Neuronal stem cell (in vitro differentiated cells): ENCODE measurements at regions not wholly inside any gene's neighbourhood (a gene's known extent, or its start where the extent isn't known, plus 50 kb on each side); places are given as distances from the start of the nearest gene placed in this dataset.

Experiments used
- DNase-seq: peaks from one replicate; pipeline ENCODE4 v3.0.0-alpha.2; 2013; ENCODE audit warnings: low spot score
- H2AFZ ChIP-seq: one replicate; pipeline ENCODE4 v1.6.1; 2013; ENCODE audit warnings: mild to moderate bottlenecking, low read length, inconsistent platforms
- H2AK5ac ChIP-seq: 2 replicates; pipeline ENCODE4 v1.6.1; 2013; ENCODE audit warnings: low read depth, mild to moderate bottlenecking, inconsistent platforms, low read length, moderate library complexity, mixed read lengths
- H2BK120ac ChIP-seq: 2 replicates; pipeline ENCODE4 v1.6.1; 2013; ENCODE audit warnings: low read depth, mild to moderate bottlenecking, inconsistent platforms, low read length, moderate library complexity, mixed read lengths
- H2BK12ac ChIP-seq: one replicate; pipeline ENCODE4 v1.6.1; 2013; ENCODE audit warnings: low read length, inconsistent platforms
- H2BK15ac ChIP-seq: 2 replicates; pipeline ENCODE4 v1.6.1; 2013; ENCODE audit warnings: mild to moderate bottlenecking, low read length, inconsistent platforms, mixed read lengths
- H2BK5ac ChIP-seq: one replicate; pipeline ENCODE4 v1.6.1; 2013; ENCODE audit warnings: inconsistent platforms, mild to moderate bottlenecking, low read length, moderate library complexity
- H3K14ac ChIP-seq: one replicate; pipeline ENCODE4 v1.6.1; 2013; ENCODE audit warnings: low read length, inconsistent platforms
- H3K18ac ChIP-seq: 2 replicates; pipeline ENCODE4 v1.6.1; 2013; ENCODE audit warnings: low read length, inconsistent platforms
- H3K23ac ChIP-seq: 2 replicates; pipeline ENCODE4 v1.6.1; 2013; ENCODE audit warnings: low read depth, mild to moderate bottlenecking, mixed read lengths, low read length, inconsistent platforms; ENCODE audit not compliant: poor library complexity
- H3K27ac ChIP-seq: replicated peaks from 3 replicates; pipeline ENCODE4 v1.5.1; 2013; ENCODE audit warnings: low read length, inconsistent platforms
- H3K27me3 ChIP-seq, 3 experiments: 2 replicates each; pipeline ENCODE4 v1.6.1; 2013; ENCODE audit warnings: low read length in 3 of 3, mild to moderate bottlenecking in 2 of 3, inconsistent platforms in 1 of 3, low read depth in 1 of 3, mixed read lengths in 1 of 3, moderate library complexity in 1 of 3; ENCODE audit not compliant: control insufficient read depth in 3 of 3, insufficient read depth in 3 of 3
- H3K36me3 ChIP-seq, 2 donors: replicated peaks in 1 of 2; 2 replicates each; pipeline ENCODE4 v1.6.1; 2013; ENCODE audit warnings: low read length in 2 of 2; ENCODE audit not compliant: control insufficient read depth in 2 of 2, insufficient read depth in 2 of 2
- H3K4ac ChIP-seq: 2 replicates; pipeline ENCODE4 v1.6.1; 2013; ENCODE audit warnings: inconsistent platforms, mild to moderate bottlenecking, low read length, moderate library complexity
- H3K4me1 ChIP-seq, 2 donors: 1 replicate in 1 of 2; 2 replicates in 1 of 2; pipeline ENCODE4 v1.6.1; 2013; ENCODE audit warnings: low read length in 2 of 2, low read depth in 1 of 2; ENCODE audit not compliant: control insufficient read depth in 2 of 2, insufficient read depth in 1 of 2
- H3K4me2 ChIP-seq: one replicate; pipeline ENCODE4 v1.6.1; 2013; ENCODE audit warnings: mild to moderate bottlenecking, low read length, inconsistent platforms; ENCODE audit not compliant: insufficient read depth, poor library complexity, severe bottlenecking
- H3K4me3 ChIP-seq, 2 donors: 2 replicates each; pipeline ENCODE4 v1.5.1; 2013; ENCODE audit warnings: low read length in 2 of 2, mild to moderate bottlenecking in 2 of 2, inconsistent platforms in 1 of 2, moderate library complexity in 1 of 2
- H3K79me1 ChIP-seq: one replicate; pipeline ENCODE4 v1.6.1; 2013; ENCODE audit warnings: low read depth, mild to moderate bottlenecking, inconsistent platforms, low read length, moderate library complexity
- H3K9ac ChIP-seq: one replicate; pipeline ENCODE4 v1.6.1; 2013; ENCODE audit warnings: mild to moderate bottlenecking, low read depth, low read length, inconsistent platforms; ENCODE audit not compliant: poor library complexity
- H3K9me3 ChIP-seq, 2 donors: replicated peaks in 1 of 2; 2 replicates each; pipeline versions ENCODE3 to v1.6.1; 2013; ENCODE audit warnings: low read length in 2 of 2, mild to moderate bottlenecking in 2 of 2, inconsistent platforms in 1 of 2, low read depth in 1 of 2, mixed read lengths in 1 of 2, moderate library complexity in 1 of 2; ENCODE audit not compliant: control insufficient read depth in 2 of 2, insufficient read depth in 1 of 2
- H4K8ac ChIP-seq: one replicate; pipeline ENCODE4 v1.6.1; 2013; ENCODE audit warnings: low read depth, mild to moderate bottlenecking, inconsistent platforms, low read length, moderate library complexity
- H4K91ac ChIP-seq: one replicate; pipeline ENCODE4 v1.6.1; 2013; ENCODE audit warnings: low read length, low read depth, mild to moderate bottlenecking, inconsistent platforms; ENCODE audit not compliant: poor library complexity
- WGBS, 2 donors: extraction: QIAGEN DNeasy Blood & Tissue Kit; methylation state at CpG; one replicate each; pipeline ENCODE4 v1.1.7; 2013; ENCODE audit warnings: missing lambda C conversion rate in 2 of 2, mixed read lengths in 1 of 2; ENCODE audit not compliant: insufficient read length in 2 of 2, insufficient replicate concordance in 1 of 2; ENCODE audit errors: extremely low coverage in 2 of 2; 5-methylcytosine and 5-hydroxymethylcytosine counted together

DNA sequence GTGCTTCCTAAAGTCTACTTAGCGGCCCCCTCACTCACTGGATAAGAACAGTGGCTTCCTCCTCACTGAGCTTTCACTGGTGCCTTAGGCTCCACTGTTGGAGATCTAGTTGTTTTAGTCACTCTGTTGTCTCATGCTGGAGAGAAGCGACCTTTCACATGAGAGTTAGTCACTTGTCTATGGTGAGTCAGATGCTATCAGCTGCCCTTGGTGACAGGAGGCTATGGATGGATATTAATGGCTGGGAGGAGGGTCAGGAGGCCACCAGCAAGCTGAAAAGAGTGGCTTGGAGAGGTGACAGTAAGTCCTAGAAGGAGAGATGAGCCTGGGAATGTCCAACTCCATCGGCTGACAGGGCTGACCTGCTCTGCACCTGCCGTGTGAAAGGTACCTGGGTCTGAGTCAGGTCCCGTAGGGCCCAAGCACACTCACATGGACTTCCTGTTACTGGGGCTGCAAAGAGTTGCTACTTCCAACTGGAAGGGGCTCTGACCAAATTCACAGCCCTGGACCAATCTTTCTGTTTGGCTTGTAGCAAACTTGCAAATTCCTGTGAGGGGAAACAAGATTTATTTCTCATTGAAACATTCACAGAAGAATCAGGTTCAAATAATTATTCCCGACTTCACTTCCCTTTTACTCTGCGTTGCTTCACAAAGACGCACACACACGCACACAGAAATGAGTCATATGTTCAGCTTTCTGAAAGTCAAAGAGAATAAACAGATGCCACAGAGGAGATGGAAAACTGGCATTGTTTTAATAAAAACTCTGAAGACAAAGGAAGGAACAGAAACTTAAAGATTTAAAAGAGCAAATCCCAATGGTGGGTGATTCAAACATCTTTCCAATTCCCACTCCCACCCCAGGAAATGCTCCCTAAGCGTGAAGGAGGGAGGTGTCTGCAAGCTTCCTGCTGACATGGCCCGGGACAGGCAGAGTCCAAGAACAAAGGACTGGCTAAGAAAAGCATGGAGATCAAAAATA lies 203.5 kb upstream of the TWIST2 start:
- no peak overlapping the region for H3K27ac ChIP-seq
- no peak for DNase-seq
- H3K4me1 ChIP-seq, result peaks cover 2 to 9% of the 10 kb centered on the region in 2 donors
- H3K79me1 ChIP-seq, result no peaks in the 10 kb centered on the region
- peaks cover 0 to 1% of the 10 kb centered on the region in 2 donors for H3K9me3 ChIP-seq
- H3K4me3 ChIP-seq, result no peak overlapping the region
- no peak overlapping the region for H3K4ac ChIP-seq
- no CpG with 5 or more reads among the region's 11 CpGs for WGBS, 2 donors
- no peak overlapping the region for H2BK15ac ChIP-seq
- H3K36me3 ChIP-seq, result no peaks in the 10 kb centered on the region
- no peak overlapping the region for H3K14ac ChIP-seq
- no peak overlapping the region for H4K91ac ChIP-seq
- H3K18ac ChIP-seq, result no peak overlapping the region
- H2AK5ac ChIP-seq, result no peak overlapping the region
- no peak overlapping the region for H3K23ac ChIP-seq
- H2AFZ ChIP-seq, result peak overlapping the region; percentile 57
- H2BK120ac ChIP-seq, result no peak overlapping the region
- H4K8ac ChIP-seq, result no peak overlapping the region
- H2BK12ac ChIP-seq, result no peak overlapping the region
- no peak overlapping the region for H3K9ac ChIP-seq
- no peaks in the 10 kb centered on the region for H3K27me3 ChIP-seq
- H3K4me2 ChIP-seq, result no peak overlapping the region
- H2BK5ac ChIP-seq, result no peak overlapping the region

DNA sequence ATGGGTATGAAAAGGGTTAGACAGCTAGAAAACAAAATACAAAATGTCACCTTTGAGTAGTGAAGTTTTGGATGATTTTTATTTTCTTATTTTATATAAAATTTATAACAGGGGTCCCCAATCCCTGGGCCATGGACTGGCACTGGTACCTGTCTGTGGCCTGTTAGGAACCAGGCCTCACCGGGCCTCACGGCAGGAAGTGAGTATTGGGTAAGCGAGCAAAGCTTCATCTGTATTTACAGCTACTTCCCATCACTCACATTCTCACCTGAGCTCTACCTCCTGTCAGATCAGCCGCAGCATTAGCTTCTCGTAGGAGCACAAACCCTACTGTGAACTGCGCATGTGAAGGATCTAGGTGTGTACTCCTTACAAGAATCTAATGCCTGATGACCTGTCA lies 202.8 kb upstream of the TWIST2 start:
- Histone ChIP-seq H3K14ac (no peak overlapping the region), H3K4me2 (no peak overlapping the region), H3K9ac (no peak overlapping the region), H2BK5ac (no peak overlapping the region), H3K79me1 (no peaks in the 10 kb centered on the region), H2BK15ac (no peak overlapping the region), H2AFZ (peak overlapping the region; percentile 57), H4K91ac (no peak overlapping the region), H3K18ac (peak overlapping the region; percentile 77), H2BK120ac (no peak overlapping the region), H2BK12ac (no peak overlapping the region), H2AK5ac (no peak overlapping the region), H3K4ac (no peak overlapping the region), H3K36me3 (no peaks in the 10 kb centered on the region), H3K4me3 (no peak overlapping the region), H3K9me3 (peaks cover 0 to 1% of the 10 kb centered on the region in 2 donors), H3K27ac (no peak overlapping the region), H3K23ac (no peak overlapping the region), H3K27me3 (no peaks in the 10 kb centered on the region), H4K8ac (no peak overlapping the region), H3K4me1 (peaks cover 2 to 9% of the 10 kb centered on the region in 2 donors)
- DNase-seq, result no peak
- WGBS, 2 donors, result no CpG with 5 or more reads among the region's 6 CpGs

DNA sequence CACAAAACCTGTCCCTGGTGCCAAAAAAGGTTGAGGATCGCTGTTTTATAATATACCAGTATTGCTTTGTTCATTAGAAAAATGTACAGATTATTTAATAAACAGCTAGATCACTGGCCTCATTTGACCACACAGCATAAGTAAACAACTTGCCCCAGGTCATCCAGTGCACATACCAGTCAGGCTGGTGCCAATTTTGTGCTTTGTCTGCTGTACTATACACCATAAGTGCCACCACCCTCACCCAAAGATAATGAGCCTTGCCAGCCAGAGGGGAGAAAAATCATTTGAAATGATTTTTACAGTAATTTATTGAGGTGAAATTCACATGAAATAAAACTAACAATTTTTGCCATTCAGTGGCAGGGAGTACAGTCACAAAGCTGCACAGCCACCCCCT lies 202.2 kb upstream of the TWIST2 start:
- no peak overlapping the region for H2BK15ac ChIP-seq
- no peak overlapping the region for H3K4me3 ChIP-seq
- H3K9ac ChIP-seq, result no peak overlapping the region
- no peak for DNase-seq
- H3K14ac ChIP-seq, result no peak overlapping the region
- no peak overlapping the region for H3K4ac ChIP-seq
- no peaks in the 10 kb centered on the region for H3K27me3 ChIP-seq
- peaks cover 2 to 9% of the 10 kb centered on the region in 2 donors for H3K4me1 ChIP-seq
- H3K18ac ChIP-seq, result no peak overlapping the region
- no CpG with 5 or more reads among the region's 1 CpG for WGBS, 2 donors
- H3K27ac ChIP-seq, result no peak overlapping the region
- H2BK12ac ChIP-seq, result no peak overlapping the region
- H3K36me3 ChIP-seq, result no peaks in the 10 kb centered on the region
- no peak overlapping the region for H2BK120ac ChIP-seq
- H3K79me1 ChIP-seq, result no peaks in the 10 kb centered on the region
- H4K91ac ChIP-seq, result no peak overlapping the region
- no peaks in the 10 kb centered on the region for H3K9me3 ChIP-seq
- no peak overlapping the region for H2AFZ ChIP-seq
- no peak overlapping the region for H2AK5ac ChIP-seq
- H3K4me2 ChIP-seq, result no peak overlapping the region
- no peak overlapping the region for H3K23ac ChIP-seq
- H4K8ac ChIP-seq, result no peak overlapping the region
- no peak overlapping the region for H2BK5ac ChIP-seq

DNA sequence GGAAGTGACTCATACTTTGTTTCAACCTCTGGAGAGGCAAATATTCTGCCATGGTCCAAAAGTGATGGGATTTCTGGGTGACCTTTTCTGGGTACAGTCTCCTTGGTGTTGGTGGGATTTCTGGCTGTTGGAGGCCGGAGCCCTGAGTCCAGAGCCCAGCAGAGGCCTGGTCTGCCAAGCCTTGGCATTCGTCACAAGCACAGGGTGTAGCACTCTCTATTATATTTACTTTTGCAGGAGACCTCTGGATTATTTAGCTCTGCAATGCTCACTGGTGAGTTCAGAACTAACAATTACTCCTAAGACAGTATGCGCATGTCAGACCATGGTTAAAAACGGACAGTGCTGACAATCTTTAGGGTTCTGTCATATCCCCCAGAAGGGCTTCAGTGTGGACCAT lies 201.6 kb upstream of the TWIST2 start:
- H2BK12ac ChIP-seq, result no peak overlapping the region
- H3K18ac ChIP-seq, result no peak overlapping the region
- H3K36me3 ChIP-seq, result no peaks in the 10 kb centered on the region
- no peak overlapping the region for H4K91ac ChIP-seq
- no peak for DNase-seq
- H3K27me3 ChIP-seq, result no peaks in the 10 kb centered on the region
- no CpG with 5 or more reads among the region's 4 CpGs for WGBS, 2 donors
- no peak overlapping the region for H2BK5ac ChIP-seq
- no peak overlapping the region for H2BK15ac ChIP-seq
- no peaks in the 10 kb centered on the region for H3K79me1 ChIP-seq
- H2BK120ac ChIP-seq, result no peak overlapping the region
- no peak overlapping the region for H2AK5ac ChIP-seq
- H3K4ac ChIP-seq, result no peak overlapping the region
- no peak overlapping the region for H4K8ac ChIP-seq
- no peak overlapping the region for H3K4me2 ChIP-seq
- no peak overlapping the region for H3K9ac ChIP-seq
- no peak overlapping the region for H3K27ac ChIP-seq
- no peak overlapping the region for H3K4me3 ChIP-seq
- H2AFZ ChIP-seq, result no peak overlapping the region
- no peak overlapping the region for H3K23ac ChIP-seq
- H3K9me3 ChIP-seq, result no peaks in the 10 kb centered on the region
- H3K14ac ChIP-seq, result no peak overlapping the region
- peaks cover 2 to 9% of the 10 kb centered on the region in 2 donors for H3K4me1 ChIP-seq
